Activated T-cell treated with anti-CD3 and anti-CD28 coated beads for 4 hours (primary cell): ENCODE measurements at regions not wholly inside any gene's neighbourhood (a gene's known extent, or its start where the extent isn't known, plus 50 kb on each side); places are given as distances from the start of the nearest gene placed in this dataset.

Experiments
- DNase-seq: peaks from one replicate; pipeline ENCODE4 v3.0.0-alpha.2; 2020

- DNase-seq = no peak
Observed at GRCh38 chr11:70688142-70688541, 289.8 kb downstream of the CTTN start.

- no peak for DNase-seq
Observed at GRCh38 chr11:70689764-70690163, 291.4 kb downstream of the CTTN start.

GRCh38 chr11:70692131-70692530 is 293.8 kb downstream of the CTTN start:
- DNase-seq = no peak

GRCh38 chr11:70694371-70694770 is 296.0 kb downstream of the CTTN start:
- DNase-seq = no peak

- no peak for DNase-seq
Observed at GRCh38 chr11:70695086-70695960, 297.0 kb downstream of the CTTN start.

- no peak for DNase-seq
Observed at GRCh38 chr11:70696076-70696475, 297.7 kb downstream of the CTTN start.

GRCh38 chr11:70696564-70696963 is 298.2 kb downstream of the CTTN start:
- no peak for DNase-seq

GRCh38 chr11:70697701-70698100 is 299.4 kb downstream of the CTTN start:
- DNase-seq = no peak

GRCh38 chr11:70698871-70699270 is 300.5 kb downstream of the CTTN start:
- DNase-seq = no peak

- DNase-seq = no peak
Observed at GRCh38 chr11:70699294-70700221, 301.2 kb downstream of the CTTN start.

GRCh38 chr11:70700453-70700852 is 302.1 kb downstream of the CTTN start:
- no peak for DNase-seq

- no peak for DNase-seq
Observed at GRCh38 chr11:70700871-70701270, 302.5 kb downstream of the CTTN start.

- DNase-seq = no peak
Observed at GRCh38 chr11:70702040-70702648, 303.8 kb downstream of the CTTN start.

- DNase-seq = no peak
Observed at GRCh38 chr11:70703141-70704064, 305.1 kb downstream of the CTTN start.

GRCh38 chr11:70705097-70705496 is 306.8 kb downstream of the CTTN start:
- no peak for DNase-seq

GRCh38 chr11:70705930-70706329 is 307.6 kb downstream of the CTTN start:
- DNase-seq = no peak

- no peak for DNase-seq
Observed at GRCh38 chr11:70707821-70708220, 309.5 kb downstream of the CTTN start.

- DNase-seq = no peak
Observed at GRCh38 chr11:70709596-70709995, 311.3 kb downstream of the CTTN start.

GRCh38 chr11:70710192-70710591 is 311.9 kb downstream of the CTTN start:
- no peak for DNase-seq

GRCh38 chr11:70710601-70711000 is 312.3 kb downstream of the CTTN start:
- DNase-seq = no peak

GRCh38 chr11:70711095-70711910 is 313.0 kb downstream of the CTTN start:
- no peak for DNase-seq

GRCh38 chr11:70711911-70712185 is 313.5 kb downstream of the CTTN start:
- DNase-seq = no peak
